Naive thymus-derived CD4-positive, alpha-beta T cell (primary cell): ENCODE measurements at regions not wholly inside any gene's neighbourhood (a gene's known extent, or its start where the extent isn't known, plus 50 kb on each side); places are given as distances from the start of the nearest gene placed in this dataset.

Source experiments
- ATAC-seq: fragments of 150-1000 bp; cut with Tn5 transposase; 2 replicates; pipeline ENCODE4 v1.10.0; 2021; ENCODE audit warnings: mild to moderate bottlenecking, moderate library complexity
- CTCF ChIA-PET: fragments of 350-600 bp; sonication (Branson Sonifier 250); formaldehyde crosslinking; loops from one replicate; lab custom pipeline; 2021; ENCODE audit warnings: antibody characterized with exemption; lab: Charles Lee
- POLR2A ChIA-PET: fragments of 350-600 bp; sonication (Branson Sonifier 250); formaldehyde crosslinking; loops from one replicate; lab custom pipeline; 2021; ENCODE audit warnings: antibody characterized with exemption, inconsistent platforms; lab: Charles Lee
- DNase-seq, 9 donors: peaks; one replicate each; pipeline versions ENCODE4 v3.0.0 to v3.0.0-alpha.2; 2020 to 2022; ENCODE audit warnings: mixed read lengths in 1 of 9
- H3K27ac ChIP-seq: one replicate; pipeline ENCODE4 v1.7.0; 2013; ENCODE audit warnings: mild to moderate bottlenecking, low read depth, low read length, moderate library complexity
- H3K27me3 ChIP-seq, 2 donors: one replicate each; pipeline ENCODE4 v1.7.0; 2013; ENCODE audit warnings: low read length in 2 of 2, mild to moderate bottlenecking in 2 of 2, moderate library complexity in 2 of 2; ENCODE audit not compliant: control insufficient read depth in 2 of 2, insufficient read depth in 2 of 2
- H3K36me3 ChIP-seq, 3 experiments: 1 replicate in 2 of 3; 2 replicates in 1 of 3; pipeline ENCODE4 v1.7.0; 2013; ENCODE audit warnings: low read length in 3 of 3, mild to moderate bottlenecking in 3 of 3, moderate library complexity in 1 of 3; ENCODE audit not compliant: insufficient read depth in 3 of 3, control insufficient read depth in 2 of 3
- H3K4me1 ChIP-seq, 2 donors: one replicate each; pipeline ENCODE4 v1.7.0; 2013; ENCODE audit warnings: low read length in 2 of 2, mild to moderate bottlenecking in 2 of 2, moderate library complexity in 1 of 2; ENCODE audit not compliant: control insufficient read depth in 2 of 2, insufficient read depth in 2 of 2
- H3K4me3 ChIP-seq: 2 replicates; pipeline ENCODE4 v1.7.0; 2013; ENCODE audit warnings: mild to moderate bottlenecking, low read length
- H3K9me3 ChIP-seq, 3 experiments: 1 replicate in 2 of 3; 2 replicates in 1 of 3; pipeline ENCODE4 v1.7.0; 2013; ENCODE audit warnings: low read length in 3 of 3; ENCODE audit not compliant: control insufficient read depth in 2 of 3
- H3K27ac Mint-ChIP-seq, 9 donors: one replicate each; pipeline ENCODE4 v1.8.0; 2020 to 2022; ENCODE audit warnings: mixed read lengths in 9 of 9, mild to moderate bottlenecking in 8 of 9, moderate library complexity in 5 of 9, inconsistent platforms in 2 of 9
- H3K27me3 Mint-ChIP-seq, 5 donors: one replicate each; pipeline ENCODE4 v1.8.0; 2021 to 2022; ENCODE audit warnings: mixed read lengths in 5 of 5, mild to moderate bottlenecking in 1 of 5
- H3K36me3 Mint-ChIP-seq, 5 donors: one replicate each; pipeline ENCODE4 v1.8.0; 2020 to 2022; ENCODE audit warnings: mixed read lengths in 5 of 5, mild to moderate bottlenecking in 3 of 5, inconsistent platforms in 1 of 5
- H3K4me1 Mint-ChIP-seq, 7 donors: one replicate each; pipeline ENCODE4 v1.8.0; 2020 to 2022; ENCODE audit warnings: mixed read lengths in 7 of 7, mild to moderate bottlenecking in 3 of 7, inconsistent platforms in 1 of 7
- H3K4me3 Mint-ChIP-seq, 10 donors: one replicate each; pipeline ENCODE4 v1.8.0; 2020 to 2022; ENCODE audit warnings: mild to moderate bottlenecking in 10 of 10, mixed read lengths in 10 of 10, moderate library complexity in 6 of 10, inconsistent platforms in 2 of 10
- H3K9me3 Mint-ChIP-seq, 11 donors: one replicate each; pipeline ENCODE4 v1.8.0; 2020 to 2022; ENCODE audit warnings: mixed read lengths in 11 of 11, mild to moderate bottlenecking in 4 of 11, inconsistent platforms in 1 of 11, moderate library complexity in 1 of 11
- intact Hi-C, 2 donors: fragments of 100-400 bp; cut with micrococcal nuclease; formaldehyde crosslinking; loops; one replicate each; pipeline ENCODE4 v1.15.1; 2023

DNA sequence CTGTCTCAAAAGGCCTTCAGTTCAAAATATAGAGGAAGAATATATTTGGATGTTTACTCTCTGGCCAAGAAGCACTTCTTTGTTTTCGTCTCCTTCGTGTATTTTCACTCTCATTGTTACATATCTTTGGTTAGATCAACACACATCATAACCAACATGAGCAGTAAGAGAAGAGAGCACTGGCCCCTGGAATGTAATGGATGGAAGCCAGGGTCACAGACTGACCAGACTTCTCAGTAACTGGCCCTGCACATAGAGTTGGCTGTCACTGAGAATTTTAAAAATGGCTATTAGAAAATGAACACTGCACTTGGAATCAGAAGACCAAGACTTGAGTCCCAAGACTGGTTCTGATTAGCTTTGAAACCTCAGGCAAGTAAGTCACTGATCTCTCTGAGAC lies 215.9 kb upstream of the RRP15 start:
- ATAC-seq (no peak), DNase-seq (no peak)
- peaks cover 0 to 15% (median 2%) of the 10 kb centered on the region in 11 donors for H3K9me3 Mint-ChIP-seq
- no peaks in the 10 kb centered on the region for H3K4me1 Mint-ChIP-seq
- intact Hi-C loops = no loop called here
- H3K36me3 Mint-ChIP-seq = no peaks in the 10 kb centered on the region
- no peaks in the 10 kb centered on the region for H3K9me3 ChIP-seq
- H3K4me3 ChIP-seq = no peak overlapping the region
- H3K27ac Mint-ChIP-seq = no peak overlapping the region
- POLR2A ChIA-PET = no interaction called here
- no peaks in the 10 kb centered on the region for H3K36me3 ChIP-seq
- H3K4me1 ChIP-seq = no peaks in the 10 kb centered on the region
- H3K27ac ChIP-seq = no peak overlapping the region
- no peaks in the 10 kb centered on the region for H3K27me3 Mint-ChIP-seq
- no peak overlapping the region for H3K4me3 Mint-ChIP-seq
- no peaks in the 10 kb centered on the region for H3K27me3 ChIP-seq
- CTCF ChIA-PET = no interaction called here

DNA sequence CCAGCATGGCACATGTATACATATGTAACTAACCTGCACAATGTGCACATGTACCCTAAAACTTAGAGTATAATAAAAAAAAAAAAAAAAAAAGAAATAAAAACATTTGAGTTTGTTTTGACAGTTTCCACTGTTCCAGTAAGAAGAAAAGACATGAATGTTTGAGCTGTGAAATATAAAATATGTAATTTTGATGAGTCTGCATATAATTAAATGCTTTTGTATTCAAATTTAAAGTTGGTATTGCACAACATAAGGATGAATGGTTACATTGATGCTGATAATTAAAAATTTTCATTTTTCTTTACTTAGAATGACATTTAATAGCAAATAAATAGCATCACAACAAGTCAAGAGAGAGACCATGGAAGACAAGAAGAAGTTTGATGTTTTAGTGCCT lies 212.0 kb upstream of the RRP15 start:
- Mint-ChIP-seq H3K36me3 (peaks cover 0 to 3% (median 0%) of the 10 kb centered on the region in 5 donors), H3K27ac (no peak overlapping the region), H3K4me3 (no peak overlapping the region), H3K9me3 (peaks cover 0 to 26% (median 8%) of the 10 kb centered on the region in 11 donors), H3K4me1 (no peaks in the 10 kb centered on the region), H3K27me3 (peaks cover 0 to 5% (median 0%) of the 10 kb centered on the region in 5 donors)
- no peaks in the 10 kb centered on the region for H3K27me3 ChIP-seq
- no peak overlapping the region for H3K27ac ChIP-seq
- ChIA-PET POLR2A (no interaction called here), CTCF (no interaction called here)
- DNase-seq (no peak), ATAC-seq (no peak)
- no peaks in the 10 kb centered on the region for H3K9me3 ChIP-seq
- no peaks in the 10 kb centered on the region for H3K36me3 ChIP-seq
- intact Hi-C loops = no loop called here
- H3K4me3 ChIP-seq = no peak overlapping the region
- H3K4me1 ChIP-seq = no peaks in the 10 kb centered on the region

DNA sequence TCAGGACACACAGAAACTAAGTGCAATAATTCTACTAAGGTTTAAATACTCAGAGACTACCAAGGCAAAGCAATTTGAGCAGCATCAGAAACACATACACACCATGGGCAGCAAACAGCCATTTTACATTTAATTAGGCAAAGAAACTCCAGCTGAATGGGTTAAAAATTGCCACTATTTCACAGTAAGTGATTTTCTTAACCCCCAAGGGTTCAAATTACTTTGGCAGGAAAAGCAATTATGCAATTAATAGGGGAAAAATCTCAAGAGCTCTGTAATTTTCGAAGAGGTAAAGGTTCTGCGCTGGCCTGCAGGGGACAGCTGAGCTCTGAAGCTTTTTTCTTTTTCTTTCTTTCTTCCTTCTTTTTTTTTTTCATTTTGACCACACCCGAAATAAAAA lies 206.2 kb upstream of the RRP15 start:
- POLR2A ChIA-PET = no interaction called here
- Histone ChIP-seq H3K27me3 (no peaks in the 10 kb centered on the region), H3K4me1 (no peaks in the 10 kb centered on the region), H3K4me3 (no peak overlapping the region), H3K36me3 (no peaks in the 10 kb centered on the region), H3K27ac (no peak overlapping the region), H3K9me3 (no peaks in the 10 kb centered on the region)
- DNase-seq (no peak), ATAC-seq (no peak)
- H3K27ac Mint-ChIP-seq = no peak overlapping the region
- intact Hi-C loops = no loop called here
- no peak overlapping the region for H3K4me3 Mint-ChIP-seq
- CTCF ChIA-PET = no interaction called here
- H3K4me1 Mint-ChIP-seq = no peaks in the 10 kb centered on the region
- peaks cover 0 to 7% (median 0%) of the 10 kb centered on the region in 5 donors for H3K36me3 Mint-ChIP-seq
- peaks cover 0 to 5% (median 0%) of the 10 kb centered on the region in 5 donors for H3K27me3 Mint-ChIP-seq
- peaks cover 0 to 20% (median 7%) of the 10 kb centered on the region in 11 donors for H3K9me3 Mint-ChIP-seq

DNA sequence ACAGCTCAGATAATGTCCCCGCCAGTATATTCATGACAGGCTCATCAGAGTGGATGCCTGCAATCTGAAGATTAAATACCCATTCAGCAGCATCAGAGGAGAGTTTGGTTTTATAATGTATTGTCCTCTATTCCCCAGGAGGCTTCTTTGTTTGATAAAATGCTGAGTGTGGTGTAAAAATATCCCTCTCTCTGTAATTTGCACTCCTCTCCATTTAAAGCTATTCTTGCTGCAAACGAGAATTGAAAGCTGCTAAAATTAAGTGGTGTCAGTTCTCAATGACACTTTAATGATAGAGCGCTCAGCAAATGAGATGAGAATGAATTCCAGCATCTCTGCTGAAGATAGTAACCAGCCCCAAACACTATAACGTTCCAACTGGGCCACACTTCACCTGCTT lies 205.7 kb upstream of the RRP15 start:
- no peak overlapping the region for H3K27ac ChIP-seq
- H3K4me3 ChIP-seq = no peak overlapping the region
- POLR2A ChIA-PET = no interaction called here
- Mint-ChIP-seq H3K36me3 (peaks cover 0 to 7% (median 0%) of the 10 kb centered on the region in 5 donors), H3K4me3 (no peak overlapping the region), H3K9me3 (peaks cover 0 to 20% (median 7%) of the 10 kb centered on the region in 11 donors), H3K4me1 (no peaks in the 10 kb centered on the region), H3K27ac (no peak overlapping the region), H3K27me3 (peaks cover 0 to 5% (median 0%) of the 10 kb centered on the region in 5 donors)
- DNase-seq (no peak), ATAC-seq (no peak)
- no peaks in the 10 kb centered on the region for H3K4me1 ChIP-seq
- intact Hi-C loops = no loop called here
- H3K36me3 ChIP-seq = no peaks in the 10 kb centered on the region
- no peaks in the 10 kb centered on the region for H3K27me3 ChIP-seq
- CTCF ChIA-PET = no interaction called here
- H3K9me3 ChIP-seq = no peaks in the 10 kb centered on the region

DNA sequence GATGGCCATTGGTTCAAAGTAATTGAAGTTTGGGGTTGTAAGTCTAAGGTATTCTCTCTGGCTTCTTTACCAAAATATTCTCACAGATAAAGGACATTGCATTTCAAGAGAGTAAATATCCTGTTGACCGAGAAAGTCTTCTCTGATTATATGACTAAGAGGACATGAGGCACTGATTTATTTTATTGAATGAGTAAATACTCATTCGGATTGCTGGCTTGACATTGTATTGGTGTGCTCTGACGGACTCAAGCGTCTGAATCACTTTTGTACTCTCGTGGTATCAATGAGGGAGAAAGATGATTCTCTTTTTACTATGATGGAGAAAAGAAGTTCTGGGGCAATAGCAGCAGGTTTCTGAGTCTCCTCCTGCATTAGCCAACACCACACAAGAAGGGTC lies 205.3 kb upstream of the RRP15 start:
- no peak for ATAC-seq
- Histone ChIP-seq H3K36me3 (no peaks in the 10 kb centered on the region), H3K4me1 (no peaks in the 10 kb centered on the region), H3K27me3 (no peaks in the 10 kb centered on the region), H3K27ac (no peak overlapping the region), H3K4me3 (no peak overlapping the region), H3K9me3 (no peaks in the 10 kb centered on the region)
- H3K27ac Mint-ChIP-seq = no peak overlapping the region
- ChIA-PET CTCF (no interaction called here), POLR2A (no interaction called here)
- peaks cover 0 to 20% (median 7%) of the 10 kb centered on the region in 11 donors for H3K9me3 Mint-ChIP-seq
- no peak overlapping the region for H3K4me3 Mint-ChIP-seq
- no peak for DNase-seq
- H3K27me3 Mint-ChIP-seq = peaks cover 0 to 5% (median 0%) of the 10 kb centered on the region in 5 donors
- H3K4me1 Mint-ChIP-seq = no peaks in the 10 kb centered on the region
- intact Hi-C loops = no loop called here
- H3K36me3 Mint-ChIP-seq = peaks cover 0 to 7% (median 0%) of the 10 kb centered on the region in 5 donors

DNA sequence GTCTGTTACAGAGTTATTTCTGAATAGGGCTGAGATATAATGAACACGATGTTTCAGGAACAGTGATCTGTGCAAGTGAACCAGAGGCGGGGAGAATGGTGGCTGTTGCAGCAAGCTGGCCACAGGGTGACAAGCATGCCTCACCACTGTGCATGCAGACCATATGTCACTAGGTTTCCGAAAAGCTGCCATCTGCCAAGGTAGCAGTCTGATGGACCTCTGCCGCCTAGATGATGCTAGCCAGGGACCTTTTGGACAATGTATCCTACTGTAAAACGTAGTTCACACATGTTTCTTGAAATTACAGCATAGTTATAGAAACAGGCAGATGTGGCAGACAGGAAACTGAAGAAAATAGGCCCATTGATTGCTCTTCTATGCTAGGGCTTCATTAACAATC lies 204.2 kb upstream of the RRP15 start:
- Mint-ChIP-seq H3K27ac (no peak overlapping the region), H3K27me3 (peaks cover 0 to under 1% (median 0%) of the 10 kb centered on the region in 5 donors), H3K4me3 (no peak overlapping the region), H3K9me3 (peaks cover 0 to 15% (median 5%) of the 10 kb centered on the region in 11 donors), H3K36me3 (peaks cover 0 to 7% (median 0%) of the 10 kb centered on the region in 5 donors), H3K4me1 (no peaks in the 10 kb centered on the region)
- Histone ChIP-seq H3K9me3 (no peaks in the 10 kb centered on the region), H3K27me3 (no peaks in the 10 kb centered on the region), H3K36me3 (no peaks in the 10 kb centered on the region), H3K4me1 (no peaks in the 10 kb centered on the region), H3K4me3 (no peak overlapping the region), H3K27ac (no peak overlapping the region)
- DNase-seq (no peak), ATAC-seq (no peak)
- CTCF ChIA-PET = no interaction called here
- POLR2A ChIA-PET = no interaction called here
- intact Hi-C loops = no loop called here

DNA sequence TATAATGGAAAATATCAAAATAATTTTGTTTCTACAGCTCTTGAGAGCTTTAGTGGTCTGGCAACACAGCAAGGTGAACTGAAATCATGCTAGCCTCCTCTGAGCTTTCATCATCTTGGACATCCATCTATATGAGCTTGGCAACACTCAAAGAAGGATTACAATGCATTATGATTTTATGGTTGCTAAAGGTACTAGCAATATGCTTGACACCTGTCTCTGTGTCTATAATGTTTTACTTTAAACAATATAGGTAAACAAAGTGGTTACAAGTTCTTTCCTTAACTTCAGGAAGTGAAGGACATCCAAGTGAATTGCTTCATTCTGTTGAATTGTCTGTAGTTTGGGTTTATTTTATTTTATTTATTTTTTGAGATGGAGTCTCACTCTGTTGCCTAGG lies 203.7 kb upstream of the RRP15 start:
- Mint-ChIP-seq H3K4me3 (no peak overlapping the region), H3K36me3 (peaks cover 0 to 6% (median 0%) of the 10 kb centered on the region in 5 donors)
- H3K4me3 ChIP-seq = no peak overlapping the region

More for the DNA sequence above, 203.7 kb upstream of the RRP15 start:
- Mint-ChIP-seq H3K27ac (no peak overlapping the region), H3K9me3 (peaks cover 0 to 13% (median 3%) of the 10 kb centered on the region in 11 donors), H3K27me3 (no peaks in the 10 kb centered on the region), H3K4me1 (no peaks in the 10 kb centered on the region)
- Histone ChIP-seq H3K9me3 (no peaks in the 10 kb centered on the region), H3K4me1 (no peaks in the 10 kb centered on the region), H3K36me3 (no peaks in the 10 kb centered on the region), H3K27me3 (no peaks in the 10 kb centered on the region), H3K27ac (no peak overlapping the region)
- intact Hi-C loops = no loop called here
- DNase-seq (no peak), ATAC-seq (no peak)
- ChIA-PET CTCF (no interaction called here), POLR2A (no interaction called here)
